Endothelial cell of umbilical vein (primary cell): ENCODE measurements at regions not wholly inside any gene's neighbourhood (a gene's known extent, or its start where the extent isn't known, plus 50 kb on each side); places are given as distances from the start of the nearest gene placed in this dataset.

ENCODE experiments used
- BruUV-seq: library from RNA; stranded (reverse); fragments of 400-500 nt; replicated peaks from 2 replicates; lab custom pipeline; 2021; lab: Mats Ljungman, UMichigan
- CTCF ChIA-PET: fragments of 300-600, 350-600 bp; sonication (Branson Sonifier 250); formaldehyde crosslinking; loops from one replicate; lab custom pipeline; 2021; ENCODE audit warnings: antibody characterized with exemption, inconsistent platforms; lab: Charles Lee
- POLR2A ChIA-PET: fragments of 300-600, 350-600 bp; sonication (Branson Sonifier 250); formaldehyde crosslinking; loops from one replicate; lab custom pipeline; 2021; ENCODE audit warnings: antibody characterized with exemption, inconsistent platforms; lab: Charles Lee
- DNase-seq: peaks from one replicate; pipeline ENCODE4 v3.0.0-alpha.2; 2011; ENCODE audit warnings: low read depth, low spot score
- FAIRE-seq: peaks from 2 replicates; lab custom pipeline; 2011; peaks lifted over from hg19 to GRCh38; lab: Jason Lieb, UNC
- H2AFZ ChIP-seq: 2 replicates; pipeline ENCODE4 v1.6.0; 2012; ENCODE audit warnings: low read depth, low read length, control low read depth, inconsistent platforms
- H3K27ac ChIP-seq: 2 replicates; pipeline ENCODE4 v1.5.1; 2011; ENCODE audit warnings: low read depth, mild to moderate bottlenecking, control low read depth, low read length, moderate library complexity; ENCODE audit not compliant: insufficient read depth
- H3K27me3 ChIP-seq, 2 experiments: 2 replicates each; pipeline versions ENCODE4 v1.6.0 to v1.6.1; 2011; ENCODE audit warnings: low read length in 2 of 2, mixed read lengths in 1 of 2; ENCODE audit not compliant: control insufficient read depth in 2 of 2, insufficient read depth in 2 of 2
- H3K36me3 ChIP-seq, 2 experiments: 2 replicates in 1 of 2; 3 replicates in 1 of 2; pipeline ENCODE4 v1.5.1; 2011; ENCODE audit warnings: low read length in 2 of 2, mild to moderate bottlenecking in 1 of 2, moderate library complexity in 1 of 2; ENCODE audit not compliant: control insufficient read depth in 2 of 2, insufficient read depth in 2 of 2; ENCODE audit errors: extremely low read depth in 1 of 2
- H3K4me1 ChIP-seq: 3 replicates; pipeline ENCODE4 v1.5.1; 2011; ENCODE audit warnings: mild to moderate bottlenecking, low read length; ENCODE audit not compliant: control insufficient read depth, insufficient read depth; ENCODE audit errors: extremely low read depth
- H3K4me2 ChIP-seq: 2 replicates; pipeline ENCODE4 v1.6.1; 2011; ENCODE audit warnings: low read length, control low read depth, mixed read lengths; ENCODE audit not compliant: insufficient read depth
- H3K4me3 ChIP-seq, 3 experiments: fragments of 200-600 bp in 1 of 3; sonication (generic), shearing (Covaris generic) in 1 of 3; replicated peaks in 1 of 3; 2 replicates each; pipeline ENCODE4 v1.5.1; 2011 to 2016; ENCODE audit warnings: control low read depth in 3 of 3, low read length in 3 of 3, mild to moderate bottlenecking in 2 of 3, inconsistent platforms in 1 of 3, low read depth in 1 of 3, moderate library complexity in 1 of 3; ENCODE audit not compliant: insufficient read depth in 1 of 3
- H3K79me2 ChIP-seq: 2 replicates; pipeline ENCODE4 v1.6.0; 2012; ENCODE audit warnings: low read length, inconsistent platforms; ENCODE audit not compliant: control insufficient read depth, insufficient read depth
- H3K9ac ChIP-seq: replicated peaks from 2 replicates; pipeline ENCODE3; 2011; ENCODE audit warnings: low read length, control low read depth; ENCODE audit not compliant: insufficient read depth; ENCODE audit errors: extremely low read depth
- H3K9me1 ChIP-seq: replicated peaks from 3 replicates; pipeline ENCODE4 v1.6.0; 2011; ENCODE audit warnings: mild to moderate bottlenecking, low read length; ENCODE audit not compliant: control insufficient read depth, insufficient read depth; ENCODE audit errors: extremely low read depth
- H3K9me3 ChIP-seq: replicated peaks from 2 replicates; pipeline ENCODE4 v1.5.1; 2012; ENCODE audit warnings: low read length, inconsistent platforms; ENCODE audit not compliant: control insufficient read depth, insufficient read depth
- H4K20me1 ChIP-seq: replicated peaks from 2 replicates; pipeline ENCODE3; 2011; ENCODE audit warnings: mild to moderate bottlenecking, low read length; ENCODE audit not compliant: control insufficient read depth, insufficient read depth; ENCODE audit errors: extremely low read depth
- CTCF ChIP-seq, 2 donors: IDR thresholded peaks; 1 replicate in 1 of 2; 2 replicates in 1 of 2; pipeline ENCODE4 v1.5.1; 2011; ENCODE audit warnings: low read length in 2 of 2, mild to moderate bottlenecking in 2 of 2, moderate library complexity in 2 of 2, control low read depth in 1 of 2, inconsistent platforms in 1 of 2, low read depth in 1 of 2; ENCODE audit not compliant: insufficient read depth in 1 of 2; ENCODE audit errors: extremely low read depth in 1 of 2
- EZH2 ChIP-seq: IDR thresholded peaks from 2 replicates; pipeline ENCODE4 v1.6.1; 2012; ENCODE audit warnings: borderline replicate concordance, low read depth, mild to moderate bottlenecking, moderate library complexity, low read length, inconsistent platforms; ENCODE audit not compliant: severe bottlenecking
- FOS ChIP-seq: IDR thresholded peaks from 2 replicates; pipeline ENCODE4 v1.6.1; 2011; ENCODE audit warnings: mild to moderate bottlenecking, low read length, moderate library complexity, borderline replicate concordance; ENCODE audit not compliant: insufficient read depth
- JUN ChIP-seq: IDR thresholded peaks from 2 replicates; pipeline ENCODE4 v1.6.1; 2011; ENCODE audit warnings: borderline replicate concordance, low read depth; ENCODE audit not compliant: insufficient read length, insufficient read depth
- POLR2A ChIP-seq: IDR thresholded peaks from 2 replicates; pipeline ENCODE4 v1.6.1; 2012; ENCODE audit warnings: low read depth, mild to moderate bottlenecking, control low read depth, low read length
- POLR2AphosphoS5 ChIP-seq: IDR thresholded peaks from 2 replicates; pipeline ENCODE4 v1.6.1; 2012; ENCODE audit warnings: low read depth, mild to moderate bottlenecking, control low read depth, low read length, moderate library complexity; ENCODE audit not compliant: insufficient read depth
- dilution Hi-C: fragments of 300-500 bp; cut with MboI; formaldehyde crosslinking; loops from one replicate; pipeline ENCODE4 v1.15.0; 2019; ENCODE audit warnings: low sequenced_read_pairs; ENCODE audit not compliant: extremely low pct_ligation_motif_present
- intact Hi-C: fragments of 100-400 bp; cut with micrococcal nuclease; formaldehyde crosslinking; loops from one replicate; pipeline ENCODE4 v1.10.0; 2022
- TF ChIP-seq, protein P1 (sequence below): IDR thresholded peaks from 2 replicates; pipeline ENCODE4 v1.6.1; 2011; ENCODE audit not compliant: insufficient read depth, insufficient read length

- H3K4me3 ChIP-seq, result no peak overlapping the region
- no TSS peak for BruUV-seq
- no peak overlapping the region for H3K9ac ChIP-seq
- intact Hi-C loops, result no loop called here
- CTCF ChIA-PET, result no interaction called here
- no peak for FAIRE-seq
- H4K20me1 ChIP-seq, result no peaks in the 10 kb centered on the region
- DNase-seq, result no peak
- dilution Hi-C loops, result no loop called here
- H3K27me3 ChIP-seq, result no peaks in the 10 kb centered on the region
- no peak for TF ChIP-seq EZH2
- no peak for TF ChIP-seq POLR2A
- no peak for TF ChIP-seq CTCF (IDR thresholded peaks at IDR 0.05; ENCODE audit: extremely low read depth in 1 of 2, insufficient read depth in 1 of 2, low read depth in 1 of 2, low read length in 2 of 2)
- no peak for TF ChIP-seq FOS
- TF ChIP-seq POLR2AphosphoS5, result no peak
- no peak for TF ChIP-seq JUN
- TF ChIP-seq, protein P1, sequence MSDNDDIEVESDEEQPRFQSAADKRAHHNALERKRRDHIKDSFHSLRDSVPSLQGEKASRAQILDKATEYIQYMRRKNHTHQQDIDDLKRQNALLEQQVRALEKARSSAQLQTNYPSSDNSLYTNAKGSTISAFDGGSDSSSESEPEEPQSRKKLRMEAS, result no peak
- H3K4me2 ChIP-seq, result no peak overlapping the region
- POLR2A ChIA-PET, result no interaction called here
- H3K79me2 ChIP-seq, result no peaks in the 10 kb centered on the region
- H2AFZ ChIP-seq, result no peak overlapping the region
- H3K9me3 ChIP-seq, result no peaks in the 10 kb centered on the region
- H3K27ac ChIP-seq, result no peak overlapping the region
- H3K36me3 ChIP-seq, result no peaks in the 10 kb centered on the region
- H3K9me1 ChIP-seq, result no peaks in the 10 kb centered on the region
- no peaks in the 10 kb centered on the region for H3K4me1 ChIP-seq
These were observed 92.9 kb upstream of the SYNDIG1 start for GRCh38 chr20:24376311-24377099.
